ENCODE measurements at regions not wholly inside any gene's neighbourhood (a gene's known extent, or its start where the extent isn't known, plus 50 kb on each side); places are given as distances from the start of the nearest gene placed in this dataset.

DNA sequence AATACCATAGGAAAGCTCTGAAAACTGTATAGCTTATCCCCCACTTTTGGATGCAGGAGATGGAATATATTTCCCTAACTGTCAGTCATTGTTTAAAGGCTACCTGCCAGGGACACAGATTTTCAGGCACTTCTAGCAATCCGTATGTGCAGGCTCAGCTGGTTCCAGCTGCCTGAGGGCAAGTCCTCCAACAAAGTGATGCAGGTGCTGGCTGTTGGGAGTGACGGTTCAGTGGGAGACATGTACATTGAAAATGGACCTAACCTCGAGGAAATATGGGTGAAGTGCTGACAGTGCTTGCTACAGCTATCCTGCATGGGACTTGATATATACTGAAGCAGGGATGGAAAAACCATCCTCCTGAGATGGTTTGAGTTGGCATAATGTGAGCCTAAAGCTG lies 153.1 kb upstream of the GAP43 start:
- in situ Hi-C loops (cut with MboI; ENCODE audit: low sequenced_read_pairs in 4 of 4), result no loop called here
- Histone ChIP-seq H3K9me3 (no peaks in the 10 kb centered on the region), H3K27ac (no peak overlapping the region), H3K4me1 (no peaks in the 10 kb centered on the region), H3K27me3 (no peaks in the 10 kb centered on the region), H3K4me3 (no peak overlapping the region), H3K36me3 (no peaks in the 10 kb centered on the region)
- no peak for DNase-seq
- intact Hi-C loops (cut with DNase I; ENCODE audit: low total_unique reads), result no loop called here
- no peak for TF ChIP-seq POLR2A (IDR thresholded peaks at IDR 0.05)
- TF ChIP-seq, protein P1, sequence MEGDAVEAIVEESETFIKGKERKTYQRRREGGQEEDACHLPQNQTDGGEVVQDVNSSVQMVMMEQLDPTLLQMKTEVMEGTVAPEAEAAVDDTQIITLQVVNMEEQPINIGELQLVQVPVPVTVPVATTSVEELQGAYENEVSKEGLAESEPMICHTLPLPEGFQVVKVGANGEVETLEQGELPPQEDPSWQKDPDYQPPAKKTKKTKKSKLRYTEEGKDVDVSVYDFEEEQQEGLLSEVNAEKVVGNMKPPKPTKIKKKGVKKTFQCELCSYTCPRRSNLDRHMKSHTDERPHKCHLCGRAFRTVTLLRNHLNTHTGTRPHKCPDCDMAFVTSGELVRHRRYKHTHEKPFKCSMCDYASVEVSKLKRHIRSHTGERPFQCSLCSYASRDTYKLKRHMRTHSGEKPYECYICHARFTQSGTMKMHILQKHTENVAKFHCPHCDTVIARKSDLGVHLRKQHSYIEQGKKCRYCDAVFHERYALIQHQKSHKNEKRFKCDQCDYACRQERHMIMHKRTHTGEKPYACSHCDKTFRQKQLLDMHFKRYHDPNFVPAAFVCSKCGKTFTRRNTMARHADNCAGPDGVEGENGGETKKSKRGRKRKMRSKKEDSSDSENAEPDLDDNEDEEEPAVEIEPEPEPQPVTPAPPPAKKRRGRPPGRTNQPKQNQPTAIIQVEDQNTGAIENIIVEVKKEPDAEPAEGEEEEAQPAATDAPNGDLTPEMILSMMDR (IDR thresholded peaks at IDR 0.05 in 4 of 5, conservative IDR thresholded peaks at IDR 0.05 in 1 of 5), result no peak
- no peak for ATAC-seq

DNA sequence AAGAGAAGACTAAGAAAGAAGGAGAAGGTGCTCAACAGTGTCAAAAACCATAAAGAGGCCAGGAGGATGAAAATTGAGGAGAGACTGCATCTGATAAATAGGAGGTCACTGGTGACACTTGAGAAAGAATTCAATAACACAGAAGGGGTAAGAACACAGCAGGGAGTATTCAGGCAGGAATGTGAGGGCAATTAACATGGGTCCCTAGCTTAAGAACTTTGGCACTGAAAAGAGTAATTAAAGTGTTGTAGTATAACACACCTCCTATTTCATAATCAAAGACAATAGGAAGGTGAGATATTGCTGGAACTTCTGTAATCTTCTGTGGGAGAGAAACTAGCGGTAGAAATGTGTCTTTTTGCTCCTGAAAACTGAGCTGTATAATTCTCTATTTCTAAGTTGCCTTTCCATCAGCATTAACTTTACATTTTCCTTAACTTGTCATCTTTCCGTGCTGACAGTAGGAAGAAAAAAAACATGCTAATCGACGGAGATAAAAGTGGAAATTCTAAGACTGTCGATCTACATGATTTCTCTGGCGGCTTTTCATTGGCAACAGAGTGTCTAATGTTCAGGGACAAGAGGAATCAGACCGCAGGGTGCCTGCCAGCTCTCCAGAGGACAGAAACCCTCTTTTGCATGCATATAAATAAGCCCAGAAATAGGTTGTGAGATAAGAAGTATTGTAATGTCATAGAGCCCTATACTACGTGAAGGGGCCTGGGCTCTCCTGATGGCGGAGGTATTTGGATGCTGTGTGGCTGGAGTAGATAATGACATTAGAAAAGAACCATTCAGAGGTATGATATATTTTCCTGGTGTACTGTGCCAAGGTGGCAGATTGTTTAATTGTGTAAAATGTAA lies 147.9 kb upstream of the GAP43 start:
- ATAC-seq (no peak), DNase-seq (no peak)
- no peaks in the 10 kb centered on the region for H3K9me3 ChIP-seq
- no peak overlapping the region for H3K4me3 ChIP-seq
- TF ChIP-seq, protein P1 (IDR thresholded peaks at IDR 0.05 in 4 of 5, conservative IDR thresholded peaks at IDR 0.05 in 1 of 5), result no peak
- no peak for TF ChIP-seq POLR2A (IDR thresholded peaks at IDR 0.05)
- no peak overlapping the region for H3K27ac ChIP-seq
- H3K4me1 ChIP-seq, result no peaks in the 10 kb centered on the region
- H3K27me3 ChIP-seq, result no peaks in the 10 kb centered on the region
- no peaks in the 10 kb centered on the region for H3K36me3 ChIP-seq
- intact Hi-C loops (cut with DNase I; ENCODE audit: low total_unique reads), result no loop called here
- in situ Hi-C loops (cut with MboI; ENCODE audit: low sequenced_read_pairs in 4 of 4), result no loop called here

DNA sequence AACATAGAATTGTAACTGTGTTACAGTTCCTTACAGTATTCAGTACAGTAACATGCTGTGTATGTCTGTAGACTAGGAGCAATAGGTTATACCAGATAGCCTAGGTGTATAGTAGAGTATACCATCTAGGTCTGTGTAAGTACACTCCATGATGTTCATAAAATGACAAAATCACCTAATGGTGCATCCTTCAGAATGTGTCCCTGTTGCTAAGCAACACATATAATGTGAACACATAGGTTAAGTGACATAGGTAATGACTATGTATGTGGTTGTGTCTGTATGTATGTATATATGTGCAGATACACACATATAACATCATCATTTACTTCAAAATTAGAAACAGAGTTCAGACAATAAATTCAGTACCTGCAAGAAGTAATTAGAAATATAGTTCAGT lies 146.8 kb upstream of the GAP43 start:
- intact Hi-C loops (cut with DNase I; ENCODE audit: low total_unique reads), result no loop called here
- no peak for ATAC-seq

DNA sequence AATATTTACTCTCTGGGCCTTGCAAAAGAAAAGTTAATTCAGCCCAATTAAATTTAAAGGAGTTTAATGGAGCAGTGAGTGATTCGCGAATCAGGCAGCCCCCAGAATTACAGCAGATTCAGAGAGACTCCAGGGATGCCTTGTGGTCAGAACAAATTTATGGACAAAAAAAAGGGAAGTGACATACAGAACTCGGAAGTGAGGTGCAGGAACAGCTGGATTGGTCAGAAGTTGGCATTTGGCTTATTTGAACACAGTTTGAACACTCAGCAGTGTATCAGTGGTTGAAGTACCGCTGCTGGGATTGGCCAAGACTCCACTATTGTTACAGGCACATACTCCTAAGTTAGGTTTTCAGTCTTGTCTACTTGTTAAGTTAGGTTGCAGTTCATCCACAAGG lies 145.0 kb upstream of the GAP43 start:
- Histone ChIP-seq H3K27me3 (no peaks in the 10 kb centered on the region), H3K27ac (no peak overlapping the region), H3K4me1 (no peaks in the 10 kb centered on the region), H3K36me3 (no peaks in the 10 kb centered on the region), H3K4me3 (no peak overlapping the region), H3K9me3 (no peaks in the 10 kb centered on the region)
- ATAC-seq (no peak), DNase-seq (no peak)
- in situ Hi-C loops (cut with MboI; ENCODE audit: low sequenced_read_pairs in 4 of 4), result no loop called here
- no peak for TF ChIP-seq POLR2A (IDR thresholded peaks at IDR 0.05)
- TF ChIP-seq, protein P1 (IDR thresholded peaks at IDR 0.05 in 4 of 5, conservative IDR thresholded peaks at IDR 0.05 in 1 of 5), result no peak
- intact Hi-C loops (cut with DNase I; ENCODE audit: low total_unique reads), result no loop called here

More for the DNA sequence above, 146.8 kb upstream of the GAP43 start:
- in situ Hi-C loops (cut with MboI; ENCODE audit: low sequenced_read_pairs in 4 of 4), result no loop called here
- H3K27me3 ChIP-seq, result no peaks in the 10 kb centered on the region
- DNase-seq, result no peak
- no peaks in the 10 kb centered on the region for H3K36me3 ChIP-seq
- no peaks in the 10 kb centered on the region for H3K9me3 ChIP-seq
- H3K4me3 ChIP-seq, result no peak overlapping the region
- H3K4me1 ChIP-seq, result no peaks in the 10 kb centered on the region
- TF ChIP-seq, protein P1 (IDR thresholded peaks at IDR 0.05 in 4 of 5, conservative IDR thresholded peaks at IDR 0.05 in 1 of 5), result no peak
- TF ChIP-seq POLR2A (IDR thresholded peaks at IDR 0.05), result no peak
- H3K27ac ChIP-seq, result no peak overlapping the region
